Activated naive CD8-positive, alpha-beta T cell treated with anti-CD3 and anti-CD28 coated beads, Interleukin-2, amount 50 U/mL, for 16 hours (primary cell): ENCODE measurements at regions not wholly inside any gene's neighbourhood (a gene's known extent, or its start where the extent isn't known, plus 50 kb on each side); places are given as distances from the start of the nearest gene placed in this dataset.
"Not testable (repeated sequence)": the region's sequence is repeated elsewhere in the genome, so short reads cannot be mapped to it uniquely, and the experiment has no call there.

Experiments used
- DNase-seq: peaks from one replicate; pipeline ENCODE4 v3.0.0-alpha.2; 2020; ENCODE audit warnings: low read depth, low spot score

DNA sequence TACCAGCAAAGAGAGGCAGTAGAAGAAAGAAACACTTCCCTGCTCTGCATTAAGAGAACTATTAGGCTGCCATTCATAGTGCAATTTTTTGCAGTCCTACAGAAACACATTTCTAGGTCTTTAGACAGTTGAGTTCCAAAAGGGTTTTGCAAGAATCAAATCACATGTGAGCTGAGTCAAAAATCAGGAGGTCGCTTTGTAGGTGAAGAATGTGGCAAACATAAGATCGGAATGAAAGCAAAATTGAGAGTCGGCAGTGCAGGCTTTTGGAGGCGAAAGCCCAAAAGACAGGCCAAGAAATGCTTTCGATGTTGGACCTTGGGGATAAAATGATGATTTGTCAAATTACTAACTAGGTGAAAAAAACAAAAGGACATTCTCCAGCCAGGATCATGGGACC, 213.5 kb upstream of the NRIP1 start:
- DNase-seq, result no peak

DNA sequence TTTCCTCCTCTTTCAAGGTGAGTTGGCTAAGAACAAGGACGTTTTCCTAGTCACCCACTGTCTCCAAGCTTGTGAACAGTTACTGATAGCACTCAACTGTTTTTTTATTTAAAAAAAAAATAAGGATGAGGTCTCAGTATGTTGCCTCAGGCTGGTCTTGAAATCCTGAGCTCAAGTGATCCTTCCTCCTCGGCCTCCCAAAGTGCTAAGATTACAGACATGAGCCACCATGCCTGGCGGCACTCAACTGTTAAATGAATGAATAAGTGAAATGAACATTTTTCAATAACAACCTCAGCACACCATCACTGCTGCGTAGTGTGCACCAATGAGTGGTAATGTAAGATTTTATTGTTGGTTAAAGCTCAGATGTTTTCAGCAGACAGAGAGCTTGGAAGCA, 214.1 kb upstream of the NRIP1 start:
- no peak for DNase-seq

DNA sequence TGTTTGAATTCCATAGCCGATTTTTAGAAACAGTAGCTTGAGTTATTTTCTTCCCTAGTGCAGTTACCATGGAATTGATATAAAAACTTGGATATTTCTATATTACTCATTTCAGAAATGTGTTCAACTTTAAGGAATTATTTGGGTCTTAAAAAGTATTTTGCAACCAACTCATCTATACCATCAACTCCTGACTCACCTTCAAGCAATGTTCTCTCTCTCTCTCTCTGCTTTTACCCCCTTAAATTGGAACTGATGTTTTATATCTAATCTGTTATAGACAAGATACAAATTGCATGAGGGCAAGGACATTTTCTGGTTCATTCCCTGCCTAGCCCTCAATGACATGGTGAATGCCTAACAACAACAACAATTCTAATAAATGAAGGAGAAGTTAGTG, 214.7 kb upstream of the NRIP1 start:
- no peak for DNase-seq

DNA sequence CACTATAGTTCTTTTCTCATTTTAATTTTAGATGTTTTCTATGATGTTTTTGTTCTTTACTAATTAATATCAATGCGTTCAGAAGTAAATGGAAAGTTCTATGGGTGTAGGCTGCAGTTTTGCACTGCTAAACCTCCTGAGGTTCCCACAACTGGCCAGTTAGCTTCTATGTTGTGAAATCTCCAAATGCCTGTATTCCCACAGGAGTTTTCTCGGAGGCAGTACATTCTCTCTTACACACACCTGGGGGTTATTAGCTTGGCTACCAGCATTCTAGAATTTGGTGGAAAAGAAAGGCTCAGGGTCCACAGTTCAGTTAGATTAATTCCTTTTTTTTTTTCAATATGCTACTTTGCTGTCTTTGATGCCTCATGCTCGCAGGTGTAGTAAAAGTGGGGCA, 216.9 kb upstream of the NRIP1 start:
- DNase-seq, result no peak

DNA sequence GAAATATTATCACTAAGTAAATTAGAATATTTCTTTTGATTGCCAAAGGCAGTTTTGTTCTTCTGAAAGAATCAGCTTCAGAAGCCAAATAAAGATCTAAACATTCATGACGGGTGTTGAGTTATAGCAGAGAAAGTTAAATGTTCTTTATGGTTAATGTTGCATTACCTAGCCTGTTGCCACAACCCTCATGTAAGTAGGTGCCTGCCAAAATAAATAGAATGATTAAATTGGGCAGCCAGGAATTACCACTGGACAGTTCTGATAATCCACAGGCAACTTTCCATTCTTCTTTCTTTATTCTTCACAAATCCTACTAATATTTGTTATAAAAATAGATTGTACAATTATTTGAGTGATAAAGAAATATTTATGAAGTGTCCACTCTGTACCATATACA, 217.9 kb upstream of the NRIP1 start:
- no peak for DNase-seq

DNA sequence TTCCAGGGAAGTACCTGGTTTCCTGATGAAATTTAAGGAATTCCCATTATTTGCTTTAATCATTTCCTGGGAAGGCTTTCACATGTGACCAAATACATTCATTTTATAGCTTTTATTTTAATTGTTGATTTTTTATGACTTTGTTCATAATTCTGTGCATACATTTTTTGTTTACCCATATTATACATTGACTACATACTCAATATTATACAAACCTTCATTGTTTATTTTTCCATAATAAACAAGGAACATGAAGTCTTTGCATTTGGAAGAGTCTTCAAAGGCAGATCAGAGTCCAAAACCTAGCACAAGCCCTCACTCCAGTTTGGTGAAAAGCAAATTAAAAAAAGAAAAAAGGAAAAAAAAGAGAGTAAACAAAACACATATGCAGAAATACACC, 218.3 kb upstream of the NRIP1 start:
- DNase-seq, result no peak

DNA sequence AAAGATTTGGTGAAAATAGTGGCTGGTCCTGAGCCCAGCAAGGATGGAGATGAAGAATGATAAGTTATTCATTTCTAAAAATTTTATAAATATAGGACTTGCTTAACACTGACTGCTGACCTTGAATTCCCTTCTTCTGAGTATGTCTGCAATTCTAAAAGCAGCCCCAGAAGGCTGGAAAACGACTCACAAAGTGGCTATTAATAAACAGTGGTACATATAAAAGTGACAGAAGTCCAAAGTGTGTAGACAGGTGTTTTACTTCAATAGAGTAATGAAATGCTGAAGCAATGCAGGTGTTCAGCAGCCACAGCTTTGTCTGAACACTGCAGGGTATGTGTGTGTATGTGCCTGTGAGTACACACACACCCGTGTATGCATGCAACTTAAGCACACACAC, 219.0 kb upstream of the NRIP1 start:
- DNase-seq, result no peak

DNA sequence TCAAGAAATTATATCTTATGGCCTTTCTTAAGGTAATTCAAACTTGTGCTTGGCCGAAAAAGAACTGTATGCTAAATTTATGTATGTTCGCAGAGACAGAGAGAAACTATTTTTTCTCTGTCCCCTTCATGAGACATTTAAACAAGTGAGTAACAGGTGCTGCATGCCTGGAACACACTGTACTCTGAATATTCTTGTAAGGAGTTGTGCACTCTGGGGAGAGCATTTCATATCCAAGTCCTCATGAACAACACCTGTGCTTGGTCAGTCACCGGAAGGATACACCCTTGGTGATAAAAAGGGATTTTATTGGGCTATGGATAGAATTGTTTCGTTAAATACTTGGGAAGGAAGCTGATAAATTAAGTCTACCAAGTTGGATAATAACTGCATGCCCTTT, 220.8 kb upstream of the NRIP1 start:
- DNase-seq, result no peak

DNA sequence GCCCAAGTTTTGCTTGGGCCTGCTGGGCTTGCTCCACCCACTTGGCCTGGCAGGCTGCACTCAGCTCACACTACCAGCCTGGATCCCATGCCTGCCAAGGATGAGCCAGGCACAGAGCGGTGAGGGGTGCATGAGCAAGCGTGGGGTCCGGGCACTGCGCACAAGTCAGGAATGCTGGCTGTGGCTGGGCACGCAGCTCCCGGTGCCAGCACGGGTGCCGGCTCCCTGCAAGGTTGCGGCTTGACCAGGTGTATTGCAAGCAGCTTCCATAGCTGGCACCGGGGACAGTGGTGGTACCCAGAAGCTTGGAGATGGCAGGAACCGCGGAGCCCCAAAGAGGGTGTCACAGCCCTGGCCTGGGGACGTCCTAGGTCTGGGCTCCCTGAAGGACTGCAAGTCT, 224.4 kb upstream of the NRIP1 start:
- no peak for DNase-seq

DNA sequence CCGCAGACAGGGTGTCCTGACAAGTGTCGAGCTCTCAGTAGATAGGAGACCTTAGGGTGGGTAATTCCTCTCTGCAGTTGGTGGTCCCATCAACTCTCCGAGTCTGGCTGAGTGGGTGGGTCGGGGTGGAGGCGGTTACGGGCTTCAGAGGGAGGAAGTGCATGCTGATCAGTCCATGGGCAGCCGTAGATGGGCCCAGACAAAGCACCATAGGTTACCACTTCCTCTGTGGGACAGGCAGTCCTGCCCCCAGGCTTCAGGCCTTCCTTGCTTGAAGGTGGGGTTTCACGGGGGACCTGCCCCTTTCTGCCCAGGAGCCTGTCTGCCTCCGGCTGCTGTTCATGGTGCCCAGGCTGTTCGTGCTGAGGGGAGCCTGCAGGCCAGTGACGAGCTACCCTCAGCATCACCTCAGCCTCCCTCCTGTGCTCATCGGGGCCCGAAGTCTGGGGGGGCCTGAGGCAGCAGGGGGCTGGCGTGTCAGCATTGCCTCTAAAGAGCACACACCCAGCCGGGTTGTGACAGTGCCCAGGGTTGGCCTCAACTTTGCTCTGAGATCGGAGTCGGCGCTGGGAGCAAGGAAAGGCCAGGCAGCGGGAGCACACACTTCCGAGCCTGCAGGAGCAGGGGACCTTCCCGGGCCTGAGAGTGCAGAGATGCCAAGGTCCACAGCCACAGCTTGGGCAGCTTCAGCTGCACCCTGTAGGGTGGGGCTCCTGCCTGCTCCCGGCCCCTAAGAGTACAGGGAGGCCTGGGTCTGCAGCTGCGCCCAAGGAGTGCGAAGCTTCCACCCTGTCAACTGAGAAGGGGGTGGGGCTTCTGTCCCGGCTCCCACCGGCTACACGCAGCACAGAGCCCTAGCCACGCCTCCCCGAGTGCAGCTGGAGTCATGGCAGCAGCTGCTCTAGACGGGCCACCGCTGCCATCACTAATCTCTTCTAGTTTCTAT, 225.4 kb upstream of the NRIP1 start:
- no peak for DNase-seq

DNA sequence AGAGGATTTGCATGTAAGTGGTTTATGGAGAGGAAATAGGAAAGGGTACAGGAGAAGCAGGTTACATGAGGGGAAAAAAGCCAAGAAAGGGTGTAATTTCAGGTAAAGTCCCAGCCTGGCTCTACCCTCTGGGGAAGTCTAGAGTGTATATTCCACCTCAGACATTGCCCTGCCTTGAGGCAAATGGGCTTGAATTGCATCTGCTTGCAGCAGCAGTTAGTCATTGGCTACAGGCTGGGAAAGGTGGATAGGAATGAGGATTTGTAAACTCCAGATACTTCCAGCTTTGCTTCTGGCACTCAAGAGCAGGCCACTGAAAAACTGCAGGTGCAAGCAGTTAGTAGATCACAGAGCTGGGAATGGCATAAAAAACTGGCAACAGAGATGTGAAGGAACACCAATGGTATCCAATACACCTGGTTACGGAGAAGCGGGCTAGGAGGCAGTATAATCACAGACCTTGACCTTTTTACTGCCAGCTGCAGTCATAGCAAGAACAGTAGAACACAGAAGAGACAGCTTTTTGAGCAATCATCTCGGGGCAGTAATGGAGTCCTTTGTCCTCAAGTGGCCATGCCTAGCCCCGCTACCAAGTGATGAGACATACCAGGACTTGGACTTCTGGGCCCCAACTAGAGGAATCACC, 226.9 kb upstream of the NRIP1 start:
- DNase-seq, result no peak

DNA sequence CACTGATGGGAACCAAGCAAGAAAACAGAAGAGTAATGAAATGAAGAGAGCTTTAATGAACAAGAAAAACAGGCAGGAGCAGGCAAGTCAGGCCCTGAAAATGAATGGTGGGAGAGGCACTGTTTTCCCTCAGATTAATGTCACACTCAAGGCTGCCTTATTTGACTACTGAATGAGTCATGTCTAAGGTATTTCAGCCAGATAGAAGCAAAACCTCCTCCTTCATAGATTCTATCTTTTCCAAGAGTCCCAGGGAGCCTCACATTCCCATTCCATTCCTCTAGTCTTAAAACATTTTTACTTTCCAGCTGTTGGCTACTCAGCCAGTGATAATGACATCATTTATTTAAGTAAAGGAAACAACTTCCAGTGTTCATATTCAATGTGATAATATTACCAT, 228.4 kb upstream of the NRIP1 start:
- DNase-seq, result no peak

DNA sequence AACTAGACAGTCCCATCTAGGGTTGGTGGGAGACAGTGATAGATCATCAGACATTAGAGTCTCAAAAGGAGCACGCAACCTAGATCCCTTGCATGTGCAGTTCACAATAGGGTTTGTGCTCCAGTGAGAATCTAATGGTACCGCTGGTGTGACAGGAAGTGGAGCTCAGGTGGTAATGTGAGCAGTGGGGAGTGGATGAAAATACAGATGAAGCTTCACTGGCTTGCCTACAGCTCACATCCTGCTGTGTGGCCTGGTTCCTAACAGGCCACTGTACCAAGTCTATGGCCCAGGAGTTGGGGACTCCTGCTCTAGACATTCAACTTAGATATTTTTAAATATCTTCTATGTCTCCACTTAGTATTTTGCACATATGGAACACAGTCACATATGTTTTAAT, 231.1 kb upstream of the NRIP1 start:
- DNase-seq, result no peak

DNA sequence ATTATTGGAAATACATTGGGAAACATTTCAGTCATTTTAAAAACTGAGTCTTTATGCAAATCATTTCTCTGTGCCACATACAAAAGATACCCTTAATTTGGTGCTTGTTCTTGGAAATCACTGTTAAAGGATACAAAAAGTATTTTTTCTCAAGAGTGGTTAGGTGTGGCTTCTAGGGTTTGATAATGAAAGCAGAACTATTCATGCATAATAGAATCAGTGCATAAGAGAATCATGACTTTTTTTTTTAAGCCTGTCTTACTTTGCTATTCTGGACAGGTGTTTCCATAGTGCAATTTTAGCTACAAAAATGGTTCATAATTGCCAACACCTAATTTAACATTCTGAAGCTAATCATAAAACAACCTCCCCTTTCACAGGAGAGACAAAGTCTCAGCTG, 233.0 kb upstream of the NRIP1 start:
- no peak for DNase-seq

DNA sequence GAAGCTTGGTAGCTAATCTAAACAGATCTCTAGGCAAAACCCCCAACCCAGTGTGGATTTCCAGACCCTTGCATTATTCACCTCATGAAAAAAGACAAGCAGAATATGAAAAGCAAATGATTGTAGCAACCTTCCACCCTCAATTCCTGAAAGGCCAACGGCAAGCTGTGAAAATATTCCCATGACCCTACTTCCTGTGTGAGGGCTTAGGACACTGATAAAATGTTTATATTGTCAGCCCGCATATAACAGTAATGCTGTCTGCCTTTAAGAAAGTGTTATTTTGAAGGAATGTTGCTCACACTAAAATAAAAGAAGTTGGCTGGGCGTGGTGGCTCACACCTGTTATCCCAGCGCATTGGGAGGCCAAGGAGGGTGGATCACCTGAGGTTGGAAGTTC, 233.5 kb upstream of the NRIP1 start:
- no peak for DNase-seq

DNA sequence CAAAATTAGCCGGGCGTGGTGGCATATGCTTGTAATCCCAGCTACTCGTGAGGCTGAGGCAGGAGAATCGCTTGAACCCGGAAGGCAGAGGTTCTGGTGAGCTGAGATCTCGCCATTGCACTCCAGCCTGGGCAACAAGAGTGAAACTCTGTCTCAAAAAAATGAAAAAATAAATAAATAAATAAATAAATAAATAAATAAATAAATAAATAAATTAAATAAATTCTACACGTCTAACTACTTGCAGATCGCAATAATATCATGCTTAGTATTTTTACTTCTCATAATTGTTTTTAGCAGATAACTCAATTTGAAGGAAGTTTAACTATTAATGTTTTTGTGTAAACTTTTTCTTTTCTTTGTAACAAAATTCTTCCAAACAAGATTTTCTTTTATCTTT, 234.0 kb upstream of the NRIP1 start:
- not testable (repeated sequence) for DNase-seq

DNA sequence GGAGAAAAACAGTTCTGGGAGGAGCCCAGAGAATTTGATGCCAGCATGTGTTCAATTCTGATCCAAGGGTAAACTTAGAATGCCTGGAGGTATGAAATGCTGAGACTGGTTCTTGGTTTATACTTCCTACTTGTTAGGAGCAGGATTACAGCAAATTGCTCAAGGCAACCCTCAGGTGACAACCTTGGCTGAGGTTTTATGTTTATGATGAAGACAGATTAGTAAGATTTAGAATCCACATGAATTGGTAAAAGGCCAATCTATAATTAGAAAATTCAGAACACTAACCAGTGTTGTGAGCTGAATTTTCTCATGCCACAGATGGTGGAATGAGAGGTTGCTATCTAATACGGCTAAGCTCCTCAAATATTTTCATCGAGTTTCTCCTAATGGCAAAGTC, 235.3 kb upstream of the NRIP1 start:
- no peak for DNase-seq

DNA sequence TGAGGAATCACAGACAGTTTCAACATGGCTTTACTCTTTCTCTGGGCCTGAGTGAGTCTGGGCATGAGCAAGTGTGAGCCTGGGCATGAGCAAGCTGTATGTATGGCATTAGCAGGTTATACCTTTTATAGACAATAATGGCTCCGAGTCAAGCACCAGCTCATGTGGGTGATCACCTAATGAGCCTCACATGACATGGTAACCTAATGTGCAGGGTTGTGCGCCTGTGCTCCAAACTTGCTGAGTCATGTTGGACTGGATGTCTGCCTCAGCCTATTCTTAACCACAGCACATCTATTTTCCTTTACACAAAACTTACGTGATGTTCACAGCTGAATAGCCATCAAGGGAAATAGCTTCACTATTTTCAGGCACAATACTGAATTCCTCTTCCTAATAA, 236.2 kb upstream of the NRIP1 start:
- DNase-seq, result no peak

DNA sequence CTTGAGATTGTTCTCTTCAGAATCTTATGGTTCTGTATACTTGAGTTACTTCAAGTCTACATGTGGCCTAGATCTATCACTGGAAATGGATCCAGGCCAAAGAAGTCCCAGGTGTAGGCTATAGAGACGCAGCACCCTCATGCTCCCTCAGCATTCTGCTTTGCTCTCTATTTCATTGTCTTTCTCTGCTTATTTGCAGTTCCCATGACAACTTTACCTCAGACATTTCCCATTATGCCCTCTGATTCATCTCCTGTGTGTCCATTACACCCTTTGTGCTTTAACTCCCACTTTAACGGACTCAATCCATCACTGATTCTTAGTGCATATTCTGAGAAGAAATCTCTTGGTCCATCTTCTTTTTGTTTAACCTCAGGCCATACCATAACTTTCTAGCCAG, 236.9 kb upstream of the NRIP1 start:
- no peak for DNase-seq

DNA sequence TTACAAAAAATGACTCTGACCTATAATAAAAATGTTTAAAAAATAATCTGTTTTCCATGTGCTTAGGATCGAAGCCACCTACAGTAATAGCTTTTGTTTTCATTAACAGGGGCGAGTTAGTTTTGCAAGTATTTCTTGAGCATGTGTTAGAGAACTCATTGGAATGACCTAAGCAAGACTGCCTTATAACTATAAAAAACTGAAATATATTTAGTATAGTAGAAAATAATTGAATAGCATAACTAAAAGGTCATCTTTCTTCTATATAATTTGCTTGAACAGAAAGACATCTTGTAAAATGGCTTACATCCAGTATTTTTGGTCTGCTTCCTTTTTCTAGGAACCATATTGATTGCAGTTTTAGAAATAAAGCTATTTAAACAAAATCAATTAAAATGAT, 241.5 kb upstream of the NRIP1 start:
- DNase-seq, result no peak

DNA sequence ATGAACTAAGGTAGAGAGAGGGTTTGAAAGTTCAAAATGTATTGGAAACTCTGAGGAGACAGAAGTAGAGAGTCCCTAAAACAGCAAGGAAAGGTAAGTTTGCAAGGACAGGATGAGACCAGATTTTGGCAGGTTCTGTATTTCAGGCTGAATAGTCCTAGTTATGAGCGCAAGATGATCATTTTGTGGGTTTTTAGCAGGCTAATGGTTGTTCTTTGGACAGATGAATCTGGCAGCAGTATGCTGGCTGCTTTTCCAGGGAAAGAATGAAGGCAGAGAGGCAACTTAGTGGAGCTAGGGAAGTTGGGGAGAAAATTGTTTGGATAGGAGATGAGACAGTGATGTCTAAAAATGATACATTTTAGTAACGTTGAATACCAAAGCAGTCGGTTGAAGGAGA, 243.5 kb upstream of the NRIP1 start:
- no peak for DNase-seq

DNA sequence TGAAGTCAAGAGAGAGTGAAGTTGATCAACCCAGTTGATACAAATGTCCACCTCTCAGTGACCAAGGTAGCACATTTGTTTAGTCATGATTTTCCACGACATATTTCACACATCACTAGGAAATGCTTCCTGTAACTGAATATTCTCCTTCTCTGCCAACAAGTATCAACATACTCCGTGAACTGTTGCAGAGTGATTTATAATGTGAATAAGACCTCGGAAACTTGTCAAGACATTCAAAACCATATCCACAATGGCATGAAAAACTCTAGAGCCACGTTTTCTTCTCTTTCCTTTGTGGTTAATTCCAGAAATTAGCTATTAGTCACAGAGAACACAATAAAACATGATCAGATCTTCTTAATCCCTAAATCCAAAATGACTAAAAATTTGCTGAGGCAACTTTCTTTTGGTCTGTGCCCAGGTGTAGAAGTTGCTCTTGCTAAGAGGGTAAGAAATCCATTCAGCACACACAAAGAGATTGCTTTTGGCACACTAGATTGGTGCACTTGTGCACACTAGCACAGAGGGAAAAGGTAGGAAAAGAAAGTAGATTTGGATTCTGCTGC, 244.3 kb upstream of the NRIP1 start:
- DNase-seq, result no peak

DNA sequence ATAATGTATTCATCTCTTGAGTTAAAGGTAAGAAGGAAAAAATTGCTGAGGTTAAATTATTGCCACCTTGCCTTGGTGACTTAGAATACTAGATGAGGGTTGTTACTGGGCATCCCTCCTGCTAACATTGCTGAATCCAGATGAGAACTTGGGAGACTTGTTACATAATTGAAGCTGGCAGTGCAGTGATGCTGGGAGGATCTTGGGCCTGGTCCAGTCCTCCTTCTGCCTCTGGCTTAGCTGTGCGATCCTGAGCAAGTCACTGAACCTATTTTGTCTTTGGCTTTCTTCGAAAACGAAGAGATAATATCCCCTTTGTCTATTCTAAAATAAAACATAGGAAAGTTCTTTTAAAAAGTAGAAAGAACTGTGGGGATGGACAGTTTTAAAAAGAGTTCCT, 244.9 kb upstream of the NRIP1 start:
- DNase-seq, result no peak
